IMR-90 (cell line): ENCODE measurements at regions not wholly inside any gene's neighbourhood (a gene's known extent, or its start where the extent isn't known, plus 50 kb on each side); places are given as distances from the start of the nearest gene placed in this dataset.

ENCODE experiments used
- ATAC-seq: fragments of 200-7000 bp; cut with Tn5 transposase; 2 replicates; pipeline ENCODE4 v1.9.1; 2020; ENCODE audit warnings: low read depth, mild to moderate bottlenecking, moderate library complexity
- BruUV-seq: library from RNA; stranded (reverse); fragments of 400-500 nt; replicated peaks from 2 replicates; lab custom pipeline; 2021; lab: Mats Ljungman, UMichigan
- CTCF ChIA-PET: fragments of 300-600 bp; formaldehyde crosslinking; extraction: SDS; loops from one replicate; lab custom pipeline; 2021; ENCODE audit warnings: antibody characterized with exemption; lab: Yijun Ruan, JAX
- POLR2A ChIA-PET: fragments of 300-600 bp; sonication (Branson Sonifier 250); formaldehyde crosslinking; loops from one replicate; lab custom pipeline; 2022; ENCODE audit warnings: antibody characterized with exemption; ENCODE audit not compliant: unreplicated experiment; lab: Charles Lee
- DNase-seq: peaks from one replicate; pipeline ENCODE4 v3.0.0; 2013
- H2AFZ ChIP-seq: replicated peaks from 2 replicates; pipeline ENCODE3; 2013; ENCODE audit warnings: low read length, mild to moderate bottlenecking; ENCODE audit not compliant: poor library complexity
- H2AK5ac ChIP-seq: 2 replicates; pipeline ENCODE4 v1.6.1; 2013; ENCODE audit warnings: low read depth, low read length, inconsistent platforms
- H2AK9ac ChIP-seq: replicated peaks from 2 replicates; pipeline ENCODE3; 2013; ENCODE audit warnings: mild to moderate bottlenecking, low read depth, low read length, moderate library complexity; ENCODE audit not compliant: poor library complexity
- H2BK120ac ChIP-seq: 2 replicates; pipeline ENCODE4 v1.6.1; 2013; ENCODE audit warnings: low read depth, low read length, inconsistent platforms
- H2BK15ac ChIP-seq: 3 replicates; pipeline ENCODE4 v1.6.1; 2013; ENCODE audit warnings: low read depth, low read length, inconsistent platforms
- H2BK20ac ChIP-seq: 2 replicates; pipeline ENCODE4 v1.6.1; 2013; ENCODE audit warnings: low read depth, mild to moderate bottlenecking, inconsistent platforms, low read length, moderate library complexity
- H2BK5ac ChIP-seq: 2 replicates; pipeline ENCODE4 v1.6.1; 2013; ENCODE audit warnings: mild to moderate bottlenecking, low read depth, low read length, inconsistent platforms; ENCODE audit not compliant: poor library complexity, severe bottlenecking
- H3K14ac ChIP-seq: replicated peaks from 2 replicates; pipeline ENCODE4 v1.6.1; 2013; ENCODE audit warnings: low read depth, low read length, inconsistent platforms
- H3K18ac ChIP-seq: 2 replicates; pipeline ENCODE4 v1.6.1; 2013; ENCODE audit warnings: low read depth, low read length, control low read depth
- H3K23ac ChIP-seq: 2 replicates; pipeline ENCODE4 v1.6.1; 2013; ENCODE audit warnings: low read depth, low read length, inconsistent platforms
- H3K27ac ChIP-seq: 2 replicates; pipeline ENCODE4 v1.5.1; 2013; ENCODE audit warnings: mild to moderate bottlenecking, control low read depth, low read length; ENCODE audit not compliant: insufficient read depth
- H3K27me3 ChIP-seq: 2 replicates; pipeline ENCODE4 v1.6.1; 2013; ENCODE audit warnings: low read length; ENCODE audit not compliant: control insufficient read depth, insufficient read depth
- H3K36me3 ChIP-seq: 2 replicates; pipeline ENCODE4 v1.6.1; 2013; ENCODE audit warnings: low read length, mixed read lengths; ENCODE audit not compliant: control insufficient read depth, insufficient read depth
- H3K4ac ChIP-seq: 2 replicates; pipeline ENCODE4 v1.6.1; 2013; ENCODE audit warnings: low read depth, low read length, inconsistent platforms
- H3K4me1 ChIP-seq: 2 replicates; pipeline ENCODE4 v1.6.1; 2013; ENCODE audit warnings: low read length, mixed read lengths; ENCODE audit not compliant: control insufficient read depth, insufficient read depth
- H3K4me2 ChIP-seq: 2 replicates; pipeline ENCODE4 v1.6.1; 2013; ENCODE audit warnings: low read depth, mild to moderate bottlenecking, control low read depth, low read length, moderate library complexity
- H3K4me3 ChIP-seq: 2 replicates; pipeline ENCODE4 v1.5.1; 2013; ENCODE audit warnings: low read depth, mild to moderate bottlenecking, control low read depth, low read length, moderate library complexity; ENCODE audit not compliant: insufficient read depth
- H3K56ac ChIP-seq: 2 replicates; pipeline ENCODE4 v1.6.1; 2013; ENCODE audit warnings: low read length, inconsistent platforms; ENCODE audit not compliant: insufficient read depth; ENCODE audit errors: extremely low read depth
- H3K79me1 ChIP-seq, 2 experiments: 2 replicates each; pipeline ENCODE4 v1.6.1; 2013; ENCODE audit warnings: low read length in 2 of 2, inconsistent platforms in 1 of 2, low read depth in 1 of 2
- H3K9ac ChIP-seq: 2 replicates; pipeline ENCODE4 v1.6.1; 2013; ENCODE audit warnings: low read depth, low read length, control low read depth
- H3K9me1 ChIP-seq: 2 replicates; pipeline ENCODE4 v1.6.1; 2013; ENCODE audit warnings: low read length, inconsistent platforms; ENCODE audit not compliant: insufficient read depth
- H3K9me3 ChIP-seq: 2 replicates; pipeline ENCODE4 v1.6.1; 2013; ENCODE audit warnings: low read length; ENCODE audit not compliant: control insufficient read depth, insufficient read depth
- H4K20me1 ChIP-seq: 2 replicates; pipeline ENCODE4 v1.6.1; 2013; ENCODE audit warnings: low read length, inconsistent platforms; ENCODE audit not compliant: insufficient read depth
- H4K5ac ChIP-seq: 2 replicates; pipeline ENCODE4 v1.6.1; 2013; ENCODE audit warnings: mild to moderate bottlenecking, low read depth, low read length, control low read depth
- H4K8ac ChIP-seq, 2 experiments: 2 replicates each; pipeline ENCODE4 v1.6.1; 2013; ENCODE audit warnings: low read depth in 2 of 2, low read length in 2 of 2, control low read depth in 1 of 2, inconsistent platforms in 1 of 2
- H4K91ac ChIP-seq: 2 replicates; pipeline ENCODE4 v1.6.1; 2013; ENCODE audit warnings: low read depth, low read length, inconsistent platforms; ENCODE audit not compliant: insufficient read depth
- BHLHE40 ChIP-seq: fragments of 150-350 bp; IDR thresholded peaks from 2 replicates; pipeline ENCODE4 v1.6.1; 2016; ENCODE audit warnings: mild to moderate bottlenecking, low read depth, low read length
- CEBPB ChIP-seq: IDR thresholded peaks from 2 replicates; pipeline ENCODE4 v1.6.1; 2012; ENCODE audit warnings: low read depth, low read length, improper control_type of control experiment
- CHD1 ChIP-seq: IDR thresholded peaks from 2 replicates; pipeline ENCODE4 v1.6.1; 2012; ENCODE audit warnings: low read depth, low read length, improper control_type of control experiment
- CTCF ChIP-seq: conservative IDR thresholded peaks from 2 replicates; pipeline ENCODE4 v1.5.1; 2012; ENCODE audit warnings: mild to moderate bottlenecking, low read depth, low read length, improper control_type of control experiment
- ELK1 ChIP-seq: fragments of 150-350 bp; IDR thresholded peaks from 2 replicates; pipeline ENCODE4 v1.6.1; 2016; ENCODE audit warnings: low read depth, mild to moderate bottlenecking, low read length, moderate library complexity, borderline replicate concordance
- FOS ChIP-seq: fragments of 150-350 bp; IDR thresholded peaks from 2 replicates; pipeline ENCODE4 v1.6.1; 2016; ENCODE audit warnings: low read depth, low read length
- MAFK ChIP-seq: IDR thresholded peaks from 2 replicates; pipeline ENCODE4 v1.6.1; 2012; ENCODE audit warnings: low read depth, low read length, improper control_type of control experiment
- MAZ ChIP-seq: IDR thresholded peaks from 2 replicates; pipeline ENCODE4 v1.6.1; 2012; ENCODE audit warnings: low read depth, mild to moderate bottlenecking, low read length, improper control_type of control experiment, moderate library complexity, borderline replicate concordance
- MXI1 ChIP-seq: IDR thresholded peaks from 2 replicates; pipeline ENCODE4 v1.6.1; 2012; ENCODE audit warnings: low read depth, mild to moderate bottlenecking, low read length, moderate library complexity, borderline replicate concordance
- NFE2L2 ChIP-seq: fragments of 150-350 bp; IDR thresholded peaks from 2 replicates; pipeline ENCODE4 v1.6.1; 2016; ENCODE audit warnings: low read depth, mild to moderate bottlenecking, low read length
- POLR2A ChIP-seq: IDR thresholded peaks from 2 replicates; pipeline ENCODE4 v1.6.1; 2012; ENCODE audit warnings: mild to moderate bottlenecking, low read depth, low read length
- RAD21 ChIP-seq: IDR thresholded peaks from 2 replicates; pipeline ENCODE4 v1.6.1; 2012; ENCODE audit warnings: low read length, improper control_type of control experiment
- RCOR1 ChIP-seq: IDR thresholded peaks from 2 replicates; pipeline ENCODE4 v1.6.1; 2012; ENCODE audit warnings: mild to moderate bottlenecking, low read length, improper control_type of control experiment; ENCODE audit not compliant: insufficient replicate concordance
- RFX5 ChIP-seq: IDR thresholded peaks from 2 replicates; pipeline ENCODE4 v1.8.0; 2012; ENCODE audit warnings: low read depth, mild to moderate bottlenecking, low read length, moderate library complexity
- SMC3 ChIP-seq: fragments of 150-350 bp; IDR thresholded peaks from 2 replicates; pipeline ENCODE4 v1.6.1; 2016; ENCODE audit warnings: low read depth, mild to moderate bottlenecking, antibody characterized with exemption, low read length, moderate library complexity
- USF2 ChIP-seq: fragments of 150-350 bp; IDR thresholded peaks from 2 replicates; pipeline ENCODE4 v1.6.1; 2017; ENCODE audit warnings: mild to moderate bottlenecking, antibody characterized with exemption, low read length, low read depth
- WGBS, 2 experiments: methylation state at CpG; one replicate each; pipeline versions ENCODE4 v1.1.5 to v1.1.7; 2013; ENCODE audit warnings: missing lambda C conversion rate in 2 of 2; ENCODE audit not compliant: insufficient read length in 1 of 2; ENCODE audit errors: extremely low coverage in 2 of 2; 5-methylcytosine and 5-hydroxymethylcytosine counted together
- dilution Hi-C: fragments of 300-500 bp; cut with HindIII; formaldehyde crosslinking; loops from one replicate; pipeline ENCODE4 v1.14.3; 2018; ENCODE audit warnings: low sequenced_read_pairs; ENCODE audit not compliant: unreplicated experiment
- in situ Hi-C: fragments of 300-500 bp; cut with MboI; formaldehyde crosslinking; loops from 3 replicates; pipeline ENCODE4 v1.14.3; 2019; ENCODE audit warnings: low sequenced_read_pairs, inconsistent platforms, mixed read lengths
- intact Hi-C: fragments of 100-400 bp; cut with micrococcal nuclease; formaldehyde crosslinking; loops from 2 replicates; pipeline ENCODE4 v1.10.0; 2022

- ATAC-seq = no peak
- H3K9ac ChIP-seq = no peak overlapping the region
- H3K18ac ChIP-seq = no peak overlapping the region
- TF ChIP-seq POLR2A = no peak
- no peak for TF ChIP-seq USF2
- no peak for TF ChIP-seq CTCF
- TF ChIP-seq CEBPB = no peak
- TF ChIP-seq NFE2L2 = no peak
- TF ChIP-seq RCOR1 = no peak
- no peak for TF ChIP-seq RFX5
- no peak for TF ChIP-seq SMC3
- no peak for TF ChIP-seq MAFK
- TF ChIP-seq CHD1 = no peak
- TF ChIP-seq BHLHE40 = no peak
- no peak for TF ChIP-seq FOS
- TF ChIP-seq RAD21 = no peak
- TF ChIP-seq MXI1 = no peak
- TF ChIP-seq ELK1 = no peak
- no peak for TF ChIP-seq MAZ
- H2BK20ac ChIP-seq = no peak overlapping the region
- H3K4me3 ChIP-seq = no peak overlapping the region
- BruUV-seq = no TSS peak
- H3K23ac ChIP-seq = no peak overlapping the region
- no peaks in the 10 kb centered on the region for H3K4me1 ChIP-seq
- H3K4ac ChIP-seq = no peak overlapping the region
- H3K27me3 ChIP-seq = no peaks in the 10 kb centered on the region
- CTCF ChIA-PET = no interaction called here
- H4K91ac ChIP-seq = no peak overlapping the region
- H3K9me1 ChIP-seq = no peaks in the 10 kb centered on the region
- dilution Hi-C loops = no loop called here
- no peaks in the 10 kb centered on the region; the same call in 1 of the 2 replicates for H3K36me3 ChIP-seq
- no peak overlapping the region for H2BK15ac ChIP-seq
- H4K5ac ChIP-seq = no peak overlapping the region
- H3K14ac ChIP-seq = no peak overlapping the region
- no peak overlapping the region for H3K56ac ChIP-seq
- POLR2A ChIA-PET = no interaction called here
- no peak overlapping the region for H2AK9ac ChIP-seq
- no peaks in the 10 kb centered on the region for H3K79me1 ChIP-seq
- H3K27ac ChIP-seq = no peak overlapping the region
- no CpG with 5 or more reads among the region's 2 CpGs for WGBS, 2 experiments
- no peak overlapping the region for H4K8ac ChIP-seq
- H3K9me3 ChIP-seq = no peaks in the 10 kb centered on the region
- intact Hi-C loops = no loop called here
- H3K4me2 ChIP-seq = no peak overlapping the region
- in situ Hi-C loops = no loop called here
- no peak overlapping the region for H2AFZ ChIP-seq
- H2AK5ac ChIP-seq = no peak overlapping the region
- H2BK5ac ChIP-seq = no peak overlapping the region
- H2BK120ac ChIP-seq = no peak overlapping the region
- DNase-seq = no peak
- H4K20me1 ChIP-seq = no peaks in the 10 kb centered on the region
These were observed 54.6 kb upstream of the EOLA2 start for GRCh38 chrX:149992918-149993317.
